ENCODE measurements at regions not wholly inside any gene's neighbourhood (a gene's known extent, or its start where the extent isn't known, plus 50 kb on each side); places are given as distances from the start of the nearest gene placed in this dataset.

DNA sequence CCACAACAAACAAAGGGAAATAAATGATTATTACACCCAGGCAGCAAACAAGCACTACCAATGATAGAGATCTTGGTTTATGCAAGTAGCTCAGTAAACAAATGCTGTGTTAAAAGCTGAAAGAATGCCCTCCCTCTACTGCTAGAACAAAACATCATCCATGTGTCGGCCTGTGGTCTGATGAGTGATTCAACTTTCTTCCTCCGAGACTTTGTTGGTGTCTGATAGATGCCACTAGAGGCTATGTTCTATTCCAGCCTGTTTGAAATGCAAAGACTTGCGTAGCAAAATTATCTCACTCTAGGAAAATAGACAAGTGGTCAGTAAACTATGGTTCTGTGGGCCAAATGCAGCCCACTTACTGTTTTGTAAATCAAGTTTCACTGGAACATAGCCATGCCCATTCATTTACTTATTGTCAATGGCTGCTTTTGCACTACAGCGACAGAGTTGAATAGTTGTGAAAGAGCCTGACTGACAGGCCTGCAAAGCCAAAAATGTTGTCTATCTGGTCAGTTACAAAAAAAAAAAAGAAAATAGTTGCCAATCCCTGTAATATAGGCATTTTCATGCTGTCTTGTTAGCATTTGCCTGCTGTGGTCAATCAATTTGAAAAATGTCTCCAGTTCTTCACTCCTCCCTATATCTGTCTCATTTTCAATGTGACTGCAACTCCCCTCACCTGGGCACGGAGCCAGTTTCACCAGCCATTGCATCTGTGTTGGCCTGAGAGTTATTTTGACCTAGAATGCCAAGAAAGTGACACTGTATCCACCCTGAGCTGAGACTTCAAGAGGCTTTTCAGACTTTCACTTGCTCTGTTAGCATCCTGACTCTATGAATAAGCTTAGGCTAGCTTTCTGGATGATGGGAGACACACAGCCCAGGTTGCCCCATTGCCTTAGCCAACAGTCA, 544.6 kb upstream of the BTBD3 start:
- TF ChIP-seq, protein P1, sequence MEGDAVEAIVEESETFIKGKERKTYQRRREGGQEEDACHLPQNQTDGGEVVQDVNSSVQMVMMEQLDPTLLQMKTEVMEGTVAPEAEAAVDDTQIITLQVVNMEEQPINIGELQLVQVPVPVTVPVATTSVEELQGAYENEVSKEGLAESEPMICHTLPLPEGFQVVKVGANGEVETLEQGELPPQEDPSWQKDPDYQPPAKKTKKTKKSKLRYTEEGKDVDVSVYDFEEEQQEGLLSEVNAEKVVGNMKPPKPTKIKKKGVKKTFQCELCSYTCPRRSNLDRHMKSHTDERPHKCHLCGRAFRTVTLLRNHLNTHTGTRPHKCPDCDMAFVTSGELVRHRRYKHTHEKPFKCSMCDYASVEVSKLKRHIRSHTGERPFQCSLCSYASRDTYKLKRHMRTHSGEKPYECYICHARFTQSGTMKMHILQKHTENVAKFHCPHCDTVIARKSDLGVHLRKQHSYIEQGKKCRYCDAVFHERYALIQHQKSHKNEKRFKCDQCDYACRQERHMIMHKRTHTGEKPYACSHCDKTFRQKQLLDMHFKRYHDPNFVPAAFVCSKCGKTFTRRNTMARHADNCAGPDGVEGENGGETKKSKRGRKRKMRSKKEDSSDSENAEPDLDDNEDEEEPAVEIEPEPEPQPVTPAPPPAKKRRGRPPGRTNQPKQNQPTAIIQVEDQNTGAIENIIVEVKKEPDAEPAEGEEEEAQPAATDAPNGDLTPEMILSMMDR (IDR thresholded peaks at IDR 0.05; ENCODE audit: poor library complexity, severe bottlenecking): no peak
- DNase-seq (ENCODE audit: low spot score) (no peak), ATAC-seq (ENCODE audit: low read depth) (no peak)
- Histone ChIP-seq H3K4me1 (ENCODE audit: insufficient read depth, poor library complexity, severe bottlenecking) (peaks cover 22% of the 10 kb centered on the region), H3K9me3 (ENCODE audit: severe bottlenecking) (no peaks in the 10 kb centered on the region), H3K27ac (ENCODE audit: poor library complexity, severe bottlenecking) (no peak overlapping the region), H3K4me3 (ENCODE audit: severe bottlenecking) (no peak overlapping the region), H3K27me3 (ENCODE audit: insufficient read depth, poor library complexity, severe bottlenecking) (no peaks in the 10 kb centered on the region), H3K36me3 (ENCODE audit: low read depth) (no peaks in the 10 kb centered on the region)

GRCh38 chr20:11375335-11375734, 542.4 kb upstream of the BTBD3 start:
- TF ChIP-seq, protein P1 (IDR thresholded peaks at IDR 0.05; ENCODE audit: poor library complexity, severe bottlenecking): no peak
- ATAC-seq (ENCODE audit: low read depth) (peak; percentile 40; the same call in 2 of the 3 replicates), DNase-seq (ENCODE audit: low spot score) (no peak)
- H3K27me3 ChIP-seq (ENCODE audit: insufficient read depth, poor library complexity, severe bottlenecking): no peaks in the 10 kb centered on the region
- H3K27ac ChIP-seq (ENCODE audit: poor library complexity, severe bottlenecking): no peak overlapping the region
- H3K36me3 ChIP-seq (ENCODE audit: low read depth): no peaks in the 10 kb centered on the region
- H3K9me3 ChIP-seq (ENCODE audit: severe bottlenecking): no peaks in the 10 kb centered on the region
- peaks cover 22% of the 10 kb centered on the region for H3K4me1 ChIP-seq (ENCODE audit: insufficient read depth, poor library complexity, severe bottlenecking)
- H3K4me3 ChIP-seq (ENCODE audit: severe bottlenecking): no peak overlapping the region

DNA sequence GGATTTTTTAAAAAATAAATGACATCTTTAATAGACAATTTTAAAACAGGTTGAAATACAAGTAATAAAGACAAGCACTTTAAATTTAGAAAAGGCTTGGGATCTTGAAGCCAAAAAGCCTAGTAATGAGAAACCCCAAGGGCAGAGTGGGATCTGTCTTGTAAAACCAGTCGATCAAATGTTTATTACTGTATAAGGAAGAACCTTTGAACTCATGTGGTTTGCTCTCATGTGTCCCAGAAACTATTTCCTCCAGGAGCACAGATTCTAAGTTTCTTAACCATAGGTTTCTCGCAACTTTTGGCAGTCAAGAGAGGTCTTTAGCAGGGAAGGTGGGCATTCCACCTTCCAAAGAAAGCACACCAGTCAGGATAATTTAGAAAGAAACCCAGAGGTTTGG, 541.7 kb upstream of the BTBD3 start:
- TF ChIP-seq, protein P1 (IDR thresholded peaks at IDR 0.05; ENCODE audit: poor library complexity, severe bottlenecking): no peak
- H3K4me3 ChIP-seq (ENCODE audit: severe bottlenecking): no peak overlapping the region
- ATAC-seq (ENCODE audit: low read depth) (no peak), DNase-seq (ENCODE audit: low spot score) (no peak)
- no peaks in the 10 kb centered on the region for H3K9me3 ChIP-seq (ENCODE audit: severe bottlenecking)
- H3K36me3 ChIP-seq (ENCODE audit: low read depth): no peaks in the 10 kb centered on the region
- peaks cover 22% of the 10 kb centered on the region for H3K4me1 ChIP-seq (ENCODE audit: insufficient read depth, poor library complexity, severe bottlenecking)
- no peaks in the 10 kb centered on the region for H3K27me3 ChIP-seq (ENCODE audit: insufficient read depth, poor library complexity, severe bottlenecking)
- peak overlapping the region; percentile 3 for H3K27ac ChIP-seq (ENCODE audit: poor library complexity, severe bottlenecking)

DNA sequence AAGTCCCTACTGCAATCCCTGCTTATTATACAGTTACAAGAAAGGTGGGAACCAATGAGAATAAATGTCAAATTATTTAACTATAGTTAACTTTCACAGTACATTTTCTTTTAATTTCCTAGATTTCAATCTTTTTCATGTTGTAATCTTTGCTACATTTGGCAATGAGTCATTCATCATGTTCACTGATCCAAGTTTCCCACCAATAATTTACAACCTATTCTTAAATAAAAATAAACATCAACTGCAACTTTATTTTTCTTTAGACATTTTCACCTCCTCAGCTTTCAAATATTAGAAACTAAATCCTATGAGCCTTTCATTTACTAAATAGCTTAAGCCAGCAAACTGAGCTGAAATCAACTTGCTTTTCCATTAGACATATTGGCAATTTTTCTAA, 541.3 kb upstream of the BTBD3 start:
- no peak for DNase-seq (ENCODE audit: low spot score)
- TF ChIP-seq, protein P1 (IDR thresholded peaks at IDR 0.05; ENCODE audit: poor library complexity, severe bottlenecking): no peak

GRCh38 chr20:11376998-11377397, 540.7 kb upstream of the BTBD3 start:
- no peak overlapping the region for H3K4me3 ChIP-seq (ENCODE audit: severe bottlenecking)
- H3K4me1 ChIP-seq (ENCODE audit: insufficient read depth, poor library complexity, severe bottlenecking): peaks cover 22% of the 10 kb centered on the region
- H3K36me3 ChIP-seq (ENCODE audit: low read depth): no peaks in the 10 kb centered on the region
- no peaks in the 10 kb centered on the region for H3K9me3 ChIP-seq (ENCODE audit: severe bottlenecking)
- no peak for DNase-seq (ENCODE audit: low spot score)
- TF ChIP-seq, protein P1 (IDR thresholded peaks at IDR 0.05; ENCODE audit: poor library complexity, severe bottlenecking): no peak
- ATAC-seq (ENCODE audit: low read depth): no peak; the same call in 2 of the 3 replicates
- no peaks in the 10 kb centered on the region for H3K27me3 ChIP-seq (ENCODE audit: insufficient read depth, poor library complexity, severe bottlenecking)
- peak overlapping the region; percentile 3 for H3K27ac ChIP-seq (ENCODE audit: poor library complexity, severe bottlenecking)

More for the DNA sequence above, 541.3 kb upstream of the BTBD3 start:
- no peaks in the 10 kb centered on the region for H3K36me3 ChIP-seq (ENCODE audit: low read depth)
- H3K4me3 ChIP-seq (ENCODE audit: severe bottlenecking): no peak overlapping the region
- H3K4me1 ChIP-seq (ENCODE audit: insufficient read depth, poor library complexity, severe bottlenecking): peaks cover 22% of the 10 kb centered on the region
- H3K27ac ChIP-seq (ENCODE audit: poor library complexity, severe bottlenecking): peak overlapping the region; percentile 3
- no peaks in the 10 kb centered on the region for H3K27me3 ChIP-seq (ENCODE audit: insufficient read depth, poor library complexity, severe bottlenecking)
- no peak for ATAC-seq (ENCODE audit: low read depth)
- no peaks in the 10 kb centered on the region for H3K9me3 ChIP-seq (ENCODE audit: severe bottlenecking)

All from RWPE2 (cell line).